GM12864 (cell line): ENCODE measurements at regions not wholly inside any gene's neighbourhood (a gene's known extent, or its start where the extent isn't known, plus 50 kb on each side); places are given as distances from the start of the nearest gene placed in this dataset.
A peak's percentile ranks its signal among the peaks of the same experiment; 100 is the strongest.

Experiments used
- DNase-seq: peaks from one replicate; pipeline ENCODE4 v3.0.0-alpha.2; 2011; ENCODE audit warnings: low read depth
- H3K4me3 ChIP-seq: 2 replicates; pipeline ENCODE4 v1.5.1; 2011; ENCODE audit warnings: mild to moderate bottlenecking, low read depth, low read length, control low read depth
- TF ChIP-seq, protein P1 (sequence below): IDR thresholded peaks from 2 replicates; pipeline ENCODE4 v1.5.1; 2011; ENCODE audit warnings: low read depth, mild to moderate bottlenecking, moderate library complexity, low read length, control low read depth, inconsistent platforms; ENCODE audit errors: missing control alignments

GRCh38 chr12:92566448-92567019, 136.3 kb upstream of the PLEKHG7 start:
- DNase-seq = no peak
- TF ChIP-seq, protein P1, sequence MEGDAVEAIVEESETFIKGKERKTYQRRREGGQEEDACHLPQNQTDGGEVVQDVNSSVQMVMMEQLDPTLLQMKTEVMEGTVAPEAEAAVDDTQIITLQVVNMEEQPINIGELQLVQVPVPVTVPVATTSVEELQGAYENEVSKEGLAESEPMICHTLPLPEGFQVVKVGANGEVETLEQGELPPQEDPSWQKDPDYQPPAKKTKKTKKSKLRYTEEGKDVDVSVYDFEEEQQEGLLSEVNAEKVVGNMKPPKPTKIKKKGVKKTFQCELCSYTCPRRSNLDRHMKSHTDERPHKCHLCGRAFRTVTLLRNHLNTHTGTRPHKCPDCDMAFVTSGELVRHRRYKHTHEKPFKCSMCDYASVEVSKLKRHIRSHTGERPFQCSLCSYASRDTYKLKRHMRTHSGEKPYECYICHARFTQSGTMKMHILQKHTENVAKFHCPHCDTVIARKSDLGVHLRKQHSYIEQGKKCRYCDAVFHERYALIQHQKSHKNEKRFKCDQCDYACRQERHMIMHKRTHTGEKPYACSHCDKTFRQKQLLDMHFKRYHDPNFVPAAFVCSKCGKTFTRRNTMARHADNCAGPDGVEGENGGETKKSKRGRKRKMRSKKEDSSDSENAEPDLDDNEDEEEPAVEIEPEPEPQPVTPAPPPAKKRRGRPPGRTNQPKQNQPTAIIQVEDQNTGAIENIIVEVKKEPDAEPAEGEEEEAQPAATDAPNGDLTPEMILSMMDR = no peak

GRCh38 chr12:92563819-92564218, 139.0 kb upstream of the PLEKHG7 start:
- DNase-seq = no peak
- TF ChIP-seq, protein P1 = no peak
- no peak overlapping the region for H3K4me3 ChIP-seq

More at GRCh38 chr12:92566448-92567019, 136.3 kb upstream of the PLEKHG7 start:
- H3K4me3 ChIP-seq = no peak overlapping the region

- no peak for DNase-seq
- TF ChIP-seq, protein P1 = no peak
- H3K4me3 ChIP-seq = no peak overlapping the region
These were observed 140.6 kb upstream of the PLEKHG7 start for GRCh38 chr12:92562063-92562734.

GRCh38 chr12:92561543-92561899, 141.3 kb upstream of the PLEKHG7 start:
- TF ChIP-seq, protein P1 = no peak
- H3K4me3 ChIP-seq = no peak overlapping the region
- no peak for DNase-seq

DNA sequence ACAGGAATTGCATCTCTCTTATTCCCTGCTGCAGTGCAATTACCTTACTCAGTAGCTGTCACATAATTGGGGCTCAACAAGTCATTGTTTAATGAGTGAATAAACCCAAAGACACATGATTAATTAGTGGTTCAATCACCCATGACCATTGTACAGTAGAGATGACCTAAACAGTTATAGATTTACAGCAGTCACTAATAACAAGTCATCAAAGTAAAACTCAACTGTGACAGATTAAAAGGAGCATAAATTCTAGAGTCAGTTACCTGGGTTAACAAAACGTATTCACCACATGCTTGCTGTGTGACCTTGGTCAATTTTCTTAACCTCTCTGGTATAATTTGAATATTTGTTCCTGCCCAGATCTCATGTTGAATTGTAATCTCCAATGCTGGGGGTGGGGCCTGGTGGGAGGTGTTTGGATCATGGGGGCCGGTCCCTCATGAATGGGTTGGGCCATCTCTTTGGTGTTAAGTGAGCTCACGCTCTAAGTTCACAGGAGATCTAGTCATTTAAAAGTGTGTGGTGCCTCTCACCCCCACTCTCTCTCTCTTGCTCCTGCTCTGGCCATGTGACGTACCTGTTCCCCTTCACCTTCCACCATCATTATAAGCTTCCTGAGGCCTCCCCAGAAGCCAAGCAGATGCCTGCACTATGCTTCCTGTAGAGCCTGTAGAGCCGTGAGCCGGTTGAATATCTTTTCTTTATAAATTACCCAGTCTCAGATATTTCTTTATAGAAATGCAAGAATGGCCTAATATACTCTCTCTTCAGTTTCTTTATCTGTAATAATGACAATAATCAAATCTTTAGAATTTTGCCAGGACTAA, 141.9 kb upstream of the PLEKHG7 start:
- H3K4me3 ChIP-seq = no peak overlapping the region; the same call in 1 of the 2 replicates
- TF ChIP-seq, protein P1 = no peak
- DNase-seq = no peak

DNA sequence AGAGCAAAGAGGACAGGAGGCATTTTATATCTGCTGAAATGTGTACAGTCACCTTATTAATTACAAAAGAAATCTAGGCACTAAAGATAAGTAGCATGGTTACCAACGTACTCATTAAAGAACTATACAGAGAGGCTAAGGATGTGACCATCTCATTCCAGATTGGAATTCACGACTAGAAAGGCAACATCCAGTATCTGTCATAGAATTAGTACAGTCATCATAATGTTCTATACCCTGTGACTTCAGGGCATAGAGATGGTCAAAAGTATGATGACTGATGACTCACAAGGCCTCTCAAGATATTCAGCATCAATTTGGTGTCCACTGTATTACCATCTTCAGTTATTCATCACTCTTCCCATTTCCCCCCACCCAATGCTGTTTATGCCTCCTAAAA, 144.0 kb upstream of the PLEKHG7 start:
- DNase-seq = no peak
- H3K4me3 ChIP-seq = peak overlapping the region; percentile 65
- TF ChIP-seq, protein P1 = no peak
